Nephron progenitor cell (in vitro differentiated cells): ENCODE measurements at regions not wholly inside any gene's neighbourhood (a gene's known extent, or its start where the extent isn't known, plus 50 kb on each side); places are given as distances from the start of the nearest gene placed in this dataset.

Source experiments
- DNase-seq: peaks from one replicate; pipeline ENCODE4 v3.0.0; 2021
- H3K27ac Mint-ChIP-seq: 2 replicates; pipeline ENCODE4 v1.8.0; 2021; ENCODE audit warnings: mild to moderate bottlenecking, moderate library complexity, mixed read lengths
- H3K27me3 Mint-ChIP-seq: 2 replicates; pipeline ENCODE4 v1.8.0; 2021; ENCODE audit warnings: mild to moderate bottlenecking, low read depth, mixed read lengths; ENCODE audit not compliant: poor library complexity
- H3K36me3 Mint-ChIP-seq: 2 replicates; pipeline ENCODE4 v1.8.0; 2021; ENCODE audit warnings: low read depth, mixed read lengths
- H3K4me1 Mint-ChIP-seq: 2 replicates; pipeline ENCODE4 v1.8.0; 2021; ENCODE audit warnings: mixed read lengths
- H3K4me3 Mint-ChIP-seq: 2 replicates; pipeline ENCODE4 v1.8.0; 2021; ENCODE audit warnings: mild to moderate bottlenecking, moderate library complexity, mixed read lengths
- H3K9me3 Mint-ChIP-seq: 2 replicates; pipeline ENCODE4 v1.8.0; 2021; ENCODE audit warnings: mild to moderate bottlenecking, moderate library complexity, mixed read lengths
- CTCF ChIP-seq: fragments of 200-600 bp; sonication (generic); IDR thresholded peaks from 2 replicates; pipeline ENCODE4 v1.5.0; 2021; ENCODE audit warnings: antibody characterized with exemption

GRCh38 chr7:35551321-35552081 lies 143.4 kb downstream of the HERPUD2 start:
- no peaks in the 10 kb centered on the region for H3K9me3 Mint-ChIP-seq
- no peak overlapping the region for H3K4me3 Mint-ChIP-seq
- DNase-seq: no peak
- H3K27me3 Mint-ChIP-seq: peaks cover 3% of the 10 kb centered on the region
- H3K36me3 Mint-ChIP-seq: no peaks in the 10 kb centered on the region
- H3K4me1 Mint-ChIP-seq: no peaks in the 10 kb centered on the region
- no peak overlapping the region for H3K27ac Mint-ChIP-seq
- TF ChIP-seq CTCF: no peak

GRCh38 chr7:35550831-35551230 lies 144.1 kb downstream of the HERPUD2 start:
- Mint-ChIP-seq H3K27me3 (peaks cover 3% of the 10 kb centered on the region), H3K27ac (no peak overlapping the region), H3K9me3 (no peaks in the 10 kb centered on the region), H3K36me3 (no peaks in the 10 kb centered on the region), H3K4me1 (no peaks in the 10 kb centered on the region), H3K4me3 (no peak overlapping the region)
- TF ChIP-seq CTCF: no peak
- DNase-seq: no peak

GRCh38 chr7:35549781-35550180 lies 145.2 kb downstream of the HERPUD2 start:
- no peaks in the 10 kb centered on the region for H3K36me3 Mint-ChIP-seq
- TF ChIP-seq CTCF: no peak
- H3K9me3 Mint-ChIP-seq: no peaks in the 10 kb centered on the region
- peaks cover 3% of the 10 kb centered on the region for H3K27me3 Mint-ChIP-seq
- H3K4me1 Mint-ChIP-seq: no peaks in the 10 kb centered on the region
- DNase-seq: no peak
- no peak overlapping the region for H3K4me3 Mint-ChIP-seq
- no peak overlapping the region for H3K27ac Mint-ChIP-seq

GRCh38 chr7:35548291-35548690 lies 146.6 kb downstream of the HERPUD2 start:
- DNase-seq: no peak

GRCh38 chr7:35546691-35547429 lies 148.1 kb downstream of the HERPUD2 start:
- DNase-seq: no peak
- H3K36me3 Mint-ChIP-seq: no peaks in the 10 kb centered on the region
- peaks cover 14% of the 10 kb centered on the region for H3K27me3 Mint-ChIP-seq
- no peaks in the 10 kb centered on the region for H3K4me1 Mint-ChIP-seq
- H3K9me3 Mint-ChIP-seq: no peaks in the 10 kb centered on the region
- no peak for TF ChIP-seq CTCF
- no peak overlapping the region for H3K4me3 Mint-ChIP-seq
- H3K27ac Mint-ChIP-seq: no peak overlapping the region

More at GRCh38 chr7:35548291-35548690, 146.6 kb downstream of the HERPUD2 start:
- H3K4me3 Mint-ChIP-seq: no peak overlapping the region
- H3K36me3 Mint-ChIP-seq: no peaks in the 10 kb centered on the region
- H3K4me1 Mint-ChIP-seq: no peaks in the 10 kb centered on the region
- H3K27ac Mint-ChIP-seq: no peak overlapping the region
- H3K27me3 Mint-ChIP-seq: peaks cover 10% of the 10 kb centered on the region
- TF ChIP-seq CTCF: no peak
- no peaks in the 10 kb centered on the region for H3K9me3 Mint-ChIP-seq
